CD4-positive, alpha-beta T cell treated with Interleukin-21 for 1 hour (primary cell): ENCODE measurements at regions not wholly inside any gene's neighbourhood (a gene's known extent, or its start where the extent isn't known, plus 50 kb on each side); places are given as distances from the start of the nearest gene placed in this dataset.

Experiments
- DNase-seq: peaks from one replicate; pipeline ENCODE4 v3.0.0-alpha.2; 2020

- no peak for DNase-seq
Observed at GRCh38 chr10:131844529-131845084, 56.2 kb upstream of the PPP2R2D start.

GRCh38 chr10:131845505-131846239, 55.1 kb upstream of the PPP2R2D start:
- no peak for DNase-seq

GRCh38 chr10:131846240-131847101, 54.3 kb upstream of the PPP2R2D start:
- DNase-seq, result no peak

GRCh38 chr10:131847241-131847783, 53.5 kb upstream of the PPP2R2D start:
- DNase-seq, result no peak

GRCh38 chr10:131848296-131848695, 52.5 kb upstream of the PPP2R2D start:
- DNase-seq, result no peak

DNA sequence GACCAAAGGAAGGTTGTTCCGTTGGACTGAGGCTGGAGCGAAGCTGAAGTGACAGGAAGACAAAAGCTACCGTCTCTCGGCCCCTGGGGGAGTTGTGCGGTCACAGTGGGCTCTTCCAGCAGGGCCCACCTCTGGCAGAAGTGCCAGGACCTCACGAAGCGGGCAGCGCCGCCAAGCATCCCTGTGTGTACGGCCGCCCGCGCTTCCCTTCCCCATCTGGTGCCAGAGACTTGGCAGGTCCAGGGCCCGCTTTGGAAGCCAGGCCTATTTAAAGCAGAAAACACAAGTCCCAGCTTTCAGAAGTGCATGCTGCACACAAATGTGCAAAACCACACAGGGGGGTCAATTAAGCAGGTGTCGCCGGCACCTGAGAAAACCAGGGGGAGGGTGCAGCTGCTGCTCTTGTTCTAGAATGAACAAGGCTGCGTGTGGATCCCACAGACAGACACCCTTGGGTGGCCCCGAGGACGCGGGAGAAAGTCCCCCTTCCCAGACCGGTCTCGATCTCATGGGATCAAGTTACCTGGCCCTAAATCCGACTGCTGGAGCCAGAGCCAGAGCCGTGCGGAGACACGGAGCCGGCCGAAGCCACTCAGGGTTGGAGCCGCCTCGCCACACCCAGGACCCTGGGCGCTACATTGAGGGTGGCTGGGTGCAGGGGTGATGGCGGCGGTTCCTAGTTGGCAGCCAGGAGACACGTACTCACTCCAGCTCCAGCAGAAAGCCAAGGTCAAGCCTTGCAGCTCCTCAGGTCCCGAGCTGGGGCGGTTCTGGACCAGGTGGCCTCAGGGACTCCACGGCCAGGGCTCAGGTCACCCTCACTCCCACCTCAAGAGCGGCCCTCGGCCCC, 51.8 kb upstream of the PPP2R2D start:
- no peak for DNase-seq

DNA sequence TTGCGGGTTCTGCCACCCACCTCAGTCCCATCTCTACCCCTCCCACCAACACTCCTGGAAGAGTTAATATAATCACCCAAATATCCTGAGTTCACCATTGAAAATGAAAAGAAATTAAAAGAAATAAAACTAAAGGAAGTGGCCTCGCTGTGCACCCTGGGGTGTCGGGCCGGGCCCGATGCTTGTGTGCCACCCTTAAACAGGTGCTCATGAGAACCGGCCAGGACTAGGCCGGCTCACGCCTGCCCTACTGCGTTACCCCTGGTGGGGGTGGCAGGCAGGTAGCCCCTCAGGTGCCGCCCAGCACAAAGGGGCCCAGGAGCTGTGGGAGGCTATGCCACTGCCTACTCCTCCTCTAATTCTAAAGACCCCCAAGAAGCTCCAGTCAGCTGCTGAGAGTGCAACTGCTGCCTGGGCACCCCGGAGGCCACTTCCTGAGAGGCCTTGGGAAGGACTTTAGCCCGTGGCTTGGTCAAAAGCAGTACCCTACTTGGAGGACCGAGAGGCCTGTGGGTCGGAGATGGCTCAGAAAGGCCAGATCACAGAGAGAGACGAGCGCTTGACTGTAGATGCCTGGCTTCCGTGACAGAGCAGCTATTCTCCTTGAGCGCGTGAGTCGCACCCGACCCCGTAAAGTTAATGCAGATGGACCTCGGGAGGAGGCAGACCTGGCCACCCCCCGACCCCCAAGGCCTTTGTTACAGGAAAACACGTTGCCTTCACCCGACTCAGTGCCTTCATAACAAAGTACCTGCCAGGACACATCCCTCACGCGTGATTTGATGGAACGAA, 51.0 kb upstream of the PPP2R2D start:
- no peak for DNase-seq

DNA sequence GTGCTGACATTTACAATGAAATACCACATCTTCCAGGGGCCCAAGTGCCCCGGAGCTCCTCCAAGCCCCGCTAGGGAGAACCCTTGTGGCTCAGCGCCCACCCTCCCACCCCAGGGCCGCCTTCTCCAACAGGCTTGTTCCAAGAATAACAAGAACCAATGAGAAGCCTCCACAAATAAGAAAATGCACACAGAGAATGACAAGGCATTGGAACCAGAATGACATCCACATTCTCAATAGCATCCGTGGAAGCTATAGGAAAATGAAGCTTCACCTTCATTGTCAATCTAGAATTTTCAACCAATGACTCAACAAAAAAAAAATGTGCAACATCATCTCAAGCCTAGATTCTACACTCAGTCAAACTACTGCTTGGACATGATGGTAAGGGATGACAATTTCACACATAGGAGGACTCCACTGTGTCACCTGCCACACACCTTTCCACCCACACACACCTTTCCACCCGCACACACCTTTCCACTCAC, 50.4 kb upstream of the PPP2R2D start:
- DNase-seq, result no peak
